ENCODE measurements at regions not wholly inside any gene's neighbourhood (a gene's known extent, or its start where the extent isn't known, plus 50 kb on each side); places are given as distances from the start of the nearest gene placed in this dataset.
"Not testable (repeated sequence)": the region's sequence is repeated elsewhere in the genome, so short reads cannot be mapped to it uniquely, and the experiment has no call there.

- not testable (repeated sequence) for H3K23ac ChIP-seq (ENCODE audit: low read length in 2 of 2); H2BK5ac ChIP-seq (ENCODE audit: low read depth, low read length, poor library complexity, severe bottlenecking); H2BK120ac ChIP-seq (ENCODE audit: low read depth, low read length); H3K9ac ChIP-seq (ENCODE audit: low read length); H3K27me3 ChIP-seq (ENCODE audit: control insufficient read depth in 1 of 2, insufficient read depth in 1 of 2, low read length in 2 of 2); H3K18ac ChIP-seq (ENCODE audit: low read depth in 1 of 2, low read length in 2 of 2); H2BK12ac ChIP-seq (ENCODE audit: low read length in 2 of 2); H4K91ac ChIP-seq (ENCODE audit: low read length); H3K27ac ChIP-seq (ENCODE audit: low read length, poor library complexity, severe bottlenecking); H3K4me2 ChIP-seq (ENCODE audit: low read length, poor library complexity, severe bottlenecking); H3K4me3 ChIP-seq (ENCODE audit: insufficient read depth in 1 of 2, low read depth in 1 of 2, low read length in 2 of 2); H3K36me3 ChIP-seq (ENCODE audit: control insufficient read depth in 1 of 2, insufficient read depth in 2 of 2, low read depth in 1 of 2, low read length in 2 of 2); H3K4ac ChIP-seq (ENCODE audit: low read depth in 1 of 2, low read length in 2 of 2); DNase-seq; H2AK5ac ChIP-seq (ENCODE audit: low read length, severe bottlenecking); H4K8ac ChIP-seq (ENCODE audit: low read length); H2AFZ ChIP-seq (ENCODE audit: low read depth, low read length); H3K9me3 ChIP-seq (ENCODE audit: control insufficient read depth, low read length); H3K4me1 ChIP-seq (ENCODE audit: control insufficient read depth, insufficient read depth, low read depth, low read length); H2BK15ac ChIP-seq (ENCODE audit: low read depth, poor library complexity, severe bottlenecking); H3K79me1 ChIP-seq (replicated peaks; ENCODE audit: low read length, poor library complexity, severe bottlenecking); H3K14ac ChIP-seq (ENCODE audit: low read length in 2 of 2)
- no CpG with 5 or more reads among the region's 4 CpGs for WGBS
Observed at GRCh38 chr2:87429931-87430275, 318.0 kb upstream of the PLGLB2 start.

- H3K27me3 ChIP-seq (ENCODE audit: control insufficient read depth in 1 of 2, insufficient read depth in 1 of 2, low read length in 2 of 2); H3K9ac ChIP-seq (ENCODE audit: low read length); H2AFZ ChIP-seq (ENCODE audit: low read depth, low read length); H3K79me1 ChIP-seq (replicated peaks; ENCODE audit: low read length, poor library complexity, severe bottlenecking); H3K4me1 ChIP-seq (ENCODE audit: control insufficient read depth, insufficient read depth, low read depth, low read length); H3K4me3 ChIP-seq (ENCODE audit: insufficient read depth in 1 of 2, low read depth in 1 of 2, low read length in 2 of 2); H3K14ac ChIP-seq (ENCODE audit: low read length in 2 of 2); H4K8ac ChIP-seq (ENCODE audit: low read length); H3K18ac ChIP-seq (ENCODE audit: low read depth in 1 of 2, low read length in 2 of 2); H3K9me3 ChIP-seq (ENCODE audit: control insufficient read depth, low read length); H2BK120ac ChIP-seq (ENCODE audit: low read depth, low read length); H4K91ac ChIP-seq (ENCODE audit: low read length); H3K4ac ChIP-seq (ENCODE audit: low read depth in 1 of 2, low read length in 2 of 2); H3K27ac ChIP-seq (ENCODE audit: low read length, poor library complexity, severe bottlenecking); H2BK12ac ChIP-seq (ENCODE audit: low read length in 2 of 2); H3K4me2 ChIP-seq (ENCODE audit: low read length, poor library complexity, severe bottlenecking); H2BK15ac ChIP-seq (ENCODE audit: low read depth, poor library complexity, severe bottlenecking); H3K36me3 ChIP-seq (ENCODE audit: control insufficient read depth in 1 of 2, insufficient read depth in 2 of 2, low read depth in 1 of 2, low read length in 2 of 2); DNase-seq; H2AK5ac ChIP-seq (ENCODE audit: low read length, severe bottlenecking); H2BK5ac ChIP-seq (ENCODE audit: low read depth, low read length, poor library complexity, severe bottlenecking); H3K23ac ChIP-seq (ENCODE audit: low read length in 2 of 2): not testable (repeated sequence)
- WGBS: no CpG with 5 or more reads among the region's 2 CpGs
Observed at GRCh38 chr2:87431051-87431450, 316.8 kb upstream of the PLGLB2 start.

GRCh38 chr2:87432711-87433453, 315.0 kb upstream of the PLGLB2 start:
- not testable (repeated sequence) for H3K23ac ChIP-seq (ENCODE audit: low read length in 2 of 2); H3K36me3 ChIP-seq (ENCODE audit: control insufficient read depth in 1 of 2, insufficient read depth in 2 of 2, low read depth in 1 of 2, low read length in 2 of 2); H2BK5ac ChIP-seq (ENCODE audit: low read depth, low read length, poor library complexity, severe bottlenecking); H3K9ac ChIP-seq (ENCODE audit: low read length); H2AK5ac ChIP-seq (ENCODE audit: low read length, severe bottlenecking); H3K27me3 ChIP-seq (ENCODE audit: control insufficient read depth in 1 of 2, insufficient read depth in 1 of 2, low read length in 2 of 2); H3K4me2 ChIP-seq (ENCODE audit: low read length, poor library complexity, severe bottlenecking); H3K9me3 ChIP-seq (ENCODE audit: control insufficient read depth, low read length); H3K18ac ChIP-seq (ENCODE audit: low read depth in 1 of 2, low read length in 2 of 2); H3K27ac ChIP-seq (ENCODE audit: low read length, poor library complexity, severe bottlenecking); H3K79me1 ChIP-seq (replicated peaks; ENCODE audit: low read length, poor library complexity, severe bottlenecking); H3K4ac ChIP-seq (ENCODE audit: low read depth in 1 of 2, low read length in 2 of 2); H3K4me3 ChIP-seq (ENCODE audit: insufficient read depth in 1 of 2, low read depth in 1 of 2, low read length in 2 of 2); H2AFZ ChIP-seq (ENCODE audit: low read depth, low read length); DNase-seq; H2BK12ac ChIP-seq (ENCODE audit: low read length in 2 of 2); H4K8ac ChIP-seq (ENCODE audit: low read length); H4K91ac ChIP-seq (ENCODE audit: low read length); H2BK120ac ChIP-seq (ENCODE audit: low read depth, low read length); H3K14ac ChIP-seq (ENCODE audit: low read length in 2 of 2); H3K4me1 ChIP-seq (ENCODE audit: control insufficient read depth, insufficient read depth, low read depth, low read length); H2BK15ac ChIP-seq (ENCODE audit: low read depth, poor library complexity, severe bottlenecking)
- WGBS: no CpG with 5 or more reads among the region's 2 CpGs

- H3K18ac ChIP-seq (ENCODE audit: low read depth in 1 of 2, low read length in 2 of 2); H3K9me3 ChIP-seq (ENCODE audit: control insufficient read depth, low read length); H2BK15ac ChIP-seq (ENCODE audit: low read depth, poor library complexity, severe bottlenecking); H2AFZ ChIP-seq (ENCODE audit: low read depth, low read length); H4K8ac ChIP-seq (ENCODE audit: low read length); H3K27me3 ChIP-seq (ENCODE audit: control insufficient read depth in 1 of 2, insufficient read depth in 1 of 2, low read length in 2 of 2); H2BK5ac ChIP-seq (ENCODE audit: low read depth, low read length, poor library complexity, severe bottlenecking); H3K9ac ChIP-seq (ENCODE audit: low read length); H3K4ac ChIP-seq (ENCODE audit: low read depth in 1 of 2, low read length in 2 of 2); H3K14ac ChIP-seq (ENCODE audit: low read length in 2 of 2); H3K4me3 ChIP-seq (ENCODE audit: insufficient read depth in 1 of 2, low read depth in 1 of 2, low read length in 2 of 2); H3K4me1 ChIP-seq (ENCODE audit: control insufficient read depth, insufficient read depth, low read depth, low read length); H2BK12ac ChIP-seq (ENCODE audit: low read length in 2 of 2); H3K36me3 ChIP-seq (ENCODE audit: control insufficient read depth in 1 of 2, insufficient read depth in 2 of 2, low read depth in 1 of 2, low read length in 2 of 2); H4K91ac ChIP-seq (ENCODE audit: low read length); H3K79me1 ChIP-seq (replicated peaks; ENCODE audit: low read length, poor library complexity, severe bottlenecking); DNase-seq; H2BK120ac ChIP-seq (ENCODE audit: low read depth, low read length); H3K23ac ChIP-seq (ENCODE audit: low read length in 2 of 2); H3K4me2 ChIP-seq (ENCODE audit: low read length, poor library complexity, severe bottlenecking); H3K27ac ChIP-seq (ENCODE audit: low read length, poor library complexity, severe bottlenecking); H2AK5ac ChIP-seq (ENCODE audit: low read length, severe bottlenecking): not testable (repeated sequence)
- WGBS: 100% methylated on average over 1 of the region's 4 CpGs
Observed at GRCh38 chr2:87436007-87436406, 311.9 kb upstream of the PLGLB2 start.

Measured in mesenchymal stem cell (in vitro differentiated cells and primary cell).